ENCODE measurements at regions not wholly inside any gene's neighbourhood (a gene's known extent, or its start where the extent isn't known, plus 50 kb on each side); places are given as distances from the start of the nearest gene placed in this dataset.

DNA sequence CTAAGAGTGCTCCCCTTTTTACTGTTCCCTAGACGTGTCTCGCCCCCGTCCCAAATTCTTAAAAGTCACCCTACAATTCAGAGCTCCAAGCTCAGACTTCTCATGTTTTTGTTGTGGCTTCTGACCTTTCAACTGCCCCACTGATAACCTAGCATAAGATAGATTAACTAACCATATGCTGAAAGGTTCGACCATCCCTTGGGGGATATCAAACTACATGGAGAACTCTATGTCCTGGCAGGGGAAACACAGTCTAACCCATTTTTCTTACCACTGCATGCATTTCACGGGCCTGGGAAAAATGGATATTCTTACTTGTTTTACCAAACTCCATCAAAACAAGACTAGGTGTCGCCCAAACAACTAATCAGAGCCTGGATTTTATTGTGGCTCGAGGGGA lies 236.4 kb upstream of the MID1 start:
- Histone ChIP-seq H3K36me3 (ENCODE audit: insufficient read depth, low read length) (no peaks in the 10 kb centered on the region), H3K9me3 (ENCODE audit: control insufficient read depth, insufficient read depth, low read length) (no peaks in the 10 kb centered on the region), H3K4me1 (ENCODE audit: insufficient read depth, low read length) (no peaks in the 10 kb centered on the region), H3K9ac (ENCODE audit: low read depth, low read length) (no peak overlapping the region)

DNA sequence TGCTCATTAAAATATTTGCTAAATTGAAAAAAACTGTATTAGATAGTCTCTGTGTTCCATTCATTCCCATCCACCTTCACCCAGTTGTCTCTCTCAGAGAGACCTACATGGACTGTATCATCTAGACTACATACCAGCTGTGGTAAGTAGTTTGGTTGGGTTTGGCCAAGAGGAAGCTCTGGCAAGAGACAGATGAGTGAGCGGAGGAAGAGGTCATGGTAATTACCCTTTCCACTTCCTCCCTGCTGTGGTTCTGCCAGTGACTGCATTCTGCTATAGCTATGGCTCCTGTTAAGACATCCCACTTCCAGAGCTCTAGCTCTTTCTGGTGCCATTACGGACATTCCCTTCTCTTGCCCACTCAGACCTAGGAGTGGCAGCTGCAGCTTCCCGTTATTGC lies 239.0 kb upstream of the MID1 start:
- no peak overlapping the region for H3K9ac ChIP-seq (ENCODE audit: low read depth, low read length)
- no peaks in the 10 kb centered on the region for H3K36me3 ChIP-seq (ENCODE audit: insufficient read depth, low read length)
- H3K4me1 ChIP-seq (ENCODE audit: insufficient read depth, low read length), result no peaks in the 10 kb centered on the region
- H3K9me3 ChIP-seq (ENCODE audit: control insufficient read depth, insufficient read depth, low read length), result no peaks in the 10 kb centered on the region

DNA sequence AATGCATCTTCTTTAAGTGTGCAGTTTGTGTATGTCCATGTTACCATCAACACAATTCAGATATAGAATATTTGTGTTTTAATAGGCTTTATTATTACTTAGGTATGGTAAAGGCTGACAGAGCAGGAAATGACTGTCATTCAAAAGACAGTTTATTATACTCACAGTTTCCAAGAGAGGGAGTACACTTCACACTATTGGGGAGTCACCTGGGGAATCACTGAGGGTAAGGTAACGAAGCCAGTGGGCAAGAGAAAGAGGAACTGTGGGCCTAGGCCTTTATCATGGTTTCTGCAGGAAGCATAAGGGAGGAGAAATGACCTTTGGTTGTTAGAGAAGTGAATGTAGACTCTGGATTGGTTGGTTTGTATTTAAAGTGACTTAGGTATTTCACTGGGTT lies 235.1 kb upstream of the HCCS start:
- Histone ChIP-seq H3K9me3 (ENCODE audit: control insufficient read depth, insufficient read depth, low read length) (no peaks in the 10 kb centered on the region), H3K4me1 (ENCODE audit: insufficient read depth, low read length) (no peaks in the 10 kb centered on the region), H3K36me3 (ENCODE audit: insufficient read depth, low read length) (no peaks in the 10 kb centered on the region), H3K9ac (ENCODE audit: low read depth, low read length) (no peak overlapping the region)

DNA sequence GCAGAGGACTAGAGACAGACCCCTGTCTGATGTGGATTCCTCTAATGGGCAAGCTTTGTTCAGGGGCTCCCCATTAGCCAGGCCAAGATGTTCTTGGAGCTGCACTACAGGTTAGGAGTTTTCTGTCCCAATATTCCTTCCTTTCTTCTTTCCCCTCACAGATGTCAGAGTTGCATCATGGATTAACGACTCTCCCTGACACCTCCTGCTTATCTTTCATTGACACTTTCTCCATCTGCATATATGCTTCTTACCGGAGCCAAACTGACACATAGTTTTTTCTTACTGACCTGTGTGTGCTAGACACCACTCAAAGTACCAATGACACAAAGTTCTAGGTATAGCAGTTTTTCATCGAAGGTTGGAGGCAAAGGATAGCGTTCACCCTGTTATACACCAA lies 228.6 kb upstream of the HCCS start:
- H3K4me1 ChIP-seq (ENCODE audit: insufficient read depth, low read length), result no peaks in the 10 kb centered on the region

DNA sequence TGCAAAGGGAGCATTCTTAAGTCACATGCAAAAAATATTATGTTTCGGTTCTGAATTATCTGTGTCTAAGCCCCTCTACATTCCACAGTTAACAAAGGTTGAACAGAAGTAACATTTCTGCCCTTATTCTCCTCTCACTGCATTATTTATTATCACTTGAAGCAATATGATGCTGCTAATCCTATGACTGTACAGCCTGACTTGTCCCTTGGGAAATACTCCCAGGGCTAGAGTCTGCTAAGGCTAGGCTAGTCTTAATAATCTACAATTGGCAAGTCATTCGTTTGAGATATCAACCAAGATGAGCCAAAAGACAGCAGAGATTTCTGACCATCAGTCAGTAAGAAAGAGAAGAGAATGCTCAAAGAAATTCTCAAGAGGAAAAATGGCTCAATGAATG lies 226.9 kb upstream of the HCCS start:
- Histone ChIP-seq H3K9me3 (ENCODE audit: control insufficient read depth, insufficient read depth, low read length) (no peaks in the 10 kb centered on the region), H3K36me3 (ENCODE audit: insufficient read depth, low read length) (no peaks in the 10 kb centered on the region), H3K4me1 (ENCODE audit: insufficient read depth, low read length) (no peaks in the 10 kb centered on the region)

More for the DNA sequence above, 228.6 kb upstream of the HCCS start:
- Histone ChIP-seq H3K9me3 (ENCODE audit: control insufficient read depth, insufficient read depth, low read length) (no peaks in the 10 kb centered on the region), H3K9ac (ENCODE audit: low read depth, low read length) (no peak overlapping the region), H3K36me3 (ENCODE audit: insufficient read depth, low read length) (no peaks in the 10 kb centered on the region)

DNA sequence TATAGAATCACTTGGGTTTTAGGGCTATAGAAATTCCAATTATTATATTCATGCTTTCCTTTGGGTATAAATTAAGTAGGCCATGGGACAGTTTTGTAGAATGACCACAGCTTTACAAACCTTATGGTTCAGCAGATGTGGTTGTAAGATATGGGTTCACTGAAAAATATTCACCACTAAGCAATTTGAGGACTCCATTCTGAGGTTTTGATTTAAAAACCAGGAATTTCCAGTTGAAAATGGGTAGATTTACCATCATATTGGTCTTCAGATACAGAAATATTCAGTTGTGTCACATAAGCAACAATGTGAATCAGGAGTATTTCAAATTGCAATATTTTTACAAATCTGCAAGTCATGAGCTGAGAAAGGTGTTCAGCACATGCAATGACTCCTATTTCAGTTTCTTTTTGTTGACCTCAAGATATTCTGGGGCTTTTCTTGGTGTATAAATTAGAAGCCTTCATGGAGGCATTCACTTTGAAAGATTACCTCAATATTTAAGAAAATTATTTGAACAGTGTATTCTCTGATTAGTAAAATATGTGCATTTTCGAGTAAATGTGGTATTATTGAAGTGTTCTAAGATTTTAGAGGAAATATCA lies 218.4 kb upstream of the HCCS start:
- Histone ChIP-seq H3K4me1 (ENCODE audit: insufficient read depth, low read length) (no peaks in the 10 kb centered on the region), H3K9me3 (ENCODE audit: control insufficient read depth, insufficient read depth, low read length) (no peaks in the 10 kb centered on the region), H3K9ac (ENCODE audit: low read depth, low read length) (no peak overlapping the region), H3K36me3 (ENCODE audit: insufficient read depth, low read length) (no peaks in the 10 kb centered on the region)

More for the DNA sequence above, 226.9 kb upstream of the HCCS start:
- H3K9ac ChIP-seq (ENCODE audit: low read depth, low read length), result no peak overlapping the region

DNA sequence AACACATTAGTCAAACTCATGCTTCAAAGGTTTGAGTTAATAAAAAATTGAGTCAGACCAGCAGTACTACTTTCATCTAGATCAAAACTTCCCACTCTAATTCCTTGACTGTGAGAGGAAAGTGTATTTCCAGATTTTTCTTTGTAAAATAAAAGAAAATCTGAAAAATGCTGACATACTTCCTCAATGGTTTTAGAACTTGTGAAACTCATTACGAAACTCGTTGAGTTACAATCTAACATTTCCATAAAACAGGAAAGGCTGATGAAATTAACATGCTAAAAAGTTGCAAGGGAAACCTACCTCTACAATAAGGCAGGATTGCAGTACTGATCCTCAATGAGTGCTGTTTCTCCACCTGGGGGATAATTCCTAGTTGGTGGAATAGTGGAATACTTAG lies 217.8 kb upstream of the HCCS start:
- Histone ChIP-seq H3K9ac (ENCODE audit: low read depth, low read length) (no peak overlapping the region), H3K4me1 (ENCODE audit: insufficient read depth, low read length) (no peaks in the 10 kb centered on the region)

DNA sequence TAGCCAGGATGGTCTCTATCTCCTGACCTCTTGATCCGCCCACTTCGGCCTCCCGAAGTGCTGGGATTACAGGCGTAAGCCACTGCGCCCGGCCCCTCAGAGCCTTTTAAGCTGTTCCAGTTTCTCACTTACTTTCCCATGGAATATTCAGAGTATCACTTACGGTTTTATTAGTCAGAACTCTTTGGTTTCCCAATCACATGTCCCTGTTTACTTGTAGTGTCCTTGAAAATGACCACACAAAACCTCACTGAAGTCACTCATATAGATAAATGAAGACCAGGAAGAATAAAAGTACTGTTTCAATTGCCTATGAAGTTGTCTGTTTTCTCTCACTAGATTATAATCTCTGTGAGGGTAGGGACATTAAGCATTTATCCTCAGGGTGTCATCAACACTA lies 217.2 kb upstream of the HCCS start:
- no peaks in the 10 kb centered on the region for H3K4me1 ChIP-seq (ENCODE audit: insufficient read depth, low read length)
- H3K9me3 ChIP-seq (ENCODE audit: control insufficient read depth, insufficient read depth, low read length), result no peaks in the 10 kb centered on the region
- no peak overlapping the region for H3K9ac ChIP-seq (ENCODE audit: low read depth, low read length)
- H3K36me3 ChIP-seq (ENCODE audit: insufficient read depth, low read length), result no peaks in the 10 kb centered on the region

More for the DNA sequence above, 217.8 kb upstream of the HCCS start:
- Histone ChIP-seq H3K9me3 (ENCODE audit: control insufficient read depth, insufficient read depth, low read length) (no peaks in the 10 kb centered on the region), H3K36me3 (ENCODE audit: insufficient read depth, low read length) (no peaks in the 10 kb centered on the region)

DNA sequence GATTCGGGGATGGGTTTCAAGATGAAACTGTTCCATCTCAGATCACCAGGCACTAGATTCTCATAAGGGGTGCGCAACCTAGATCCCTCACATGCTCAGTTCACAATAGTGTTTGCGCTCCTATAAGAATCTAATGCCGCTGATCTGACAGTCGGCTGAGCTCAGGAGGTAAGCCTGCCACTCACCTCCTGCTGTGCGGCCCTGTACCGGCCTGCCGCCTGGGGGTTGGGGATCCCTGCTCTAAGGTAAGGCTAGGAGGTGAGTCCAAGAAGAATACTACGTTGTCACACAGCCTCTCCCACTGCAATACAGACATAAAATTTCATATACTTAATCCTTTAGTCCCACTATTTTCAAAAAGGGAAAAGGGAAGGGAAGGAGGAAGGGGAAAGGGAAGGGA lies 213.4 kb upstream of the HCCS start:
- H3K9ac ChIP-seq (ENCODE audit: low read depth, low read length), result no peak overlapping the region
- 0 out of 2 replicates have a peak, but pooled peaks cover 7% of the 10 kb centered on the region for H3K4me1 ChIP-seq (ENCODE audit: insufficient read depth, low read length)
- H3K36me3 ChIP-seq (ENCODE audit: insufficient read depth, low read length), result no peaks in the 10 kb centered on the region
- H3K9me3 ChIP-seq (ENCODE audit: control insufficient read depth, insufficient read depth, low read length), result no peaks in the 10 kb centered on the region

DNA sequence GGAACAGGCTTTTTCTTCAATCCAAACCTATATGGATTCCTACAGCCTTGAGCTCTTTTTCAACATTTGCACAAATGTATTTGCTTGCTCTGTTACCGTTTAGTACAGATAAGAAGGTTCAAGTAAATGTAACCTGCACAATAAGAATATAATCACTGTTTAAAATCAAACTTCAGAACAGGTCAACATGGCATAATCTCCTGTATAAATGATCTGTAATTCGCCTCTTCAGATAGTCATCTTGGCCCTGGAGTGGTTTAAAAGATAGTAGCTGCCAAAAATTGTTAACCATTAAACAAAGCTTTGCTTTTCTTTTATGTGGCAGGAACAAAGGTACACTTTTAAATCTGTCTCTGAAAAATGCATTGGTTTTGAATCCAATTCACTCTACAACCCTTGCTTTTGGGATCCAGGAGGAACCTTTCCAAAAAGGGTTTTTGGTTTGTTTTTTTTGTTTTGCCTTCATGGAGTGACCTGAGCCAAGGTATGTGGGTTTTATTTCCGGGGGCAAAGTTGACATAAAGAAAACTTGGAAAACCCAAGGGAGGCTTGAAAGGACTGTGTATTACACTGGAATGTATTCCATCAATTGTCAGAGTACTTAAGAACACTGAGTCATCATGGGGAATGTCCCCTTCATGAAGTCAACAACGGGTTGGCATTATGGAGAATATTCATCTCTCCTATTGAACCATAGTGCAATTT lies 210.4 kb upstream of the HCCS start:
- H3K9ac ChIP-seq (ENCODE audit: low read depth, low read length), result no peak overlapping the region
- no peaks in the 10 kb centered on the region for H3K9me3 ChIP-seq (ENCODE audit: control insufficient read depth, insufficient read depth, low read length)
- 0 out of 2 replicates have a peak, but pooled peaks cover 7% of the 10 kb centered on the region for H3K4me1 ChIP-seq (ENCODE audit: insufficient read depth, low read length)
- no peaks in the 10 kb centered on the region for H3K36me3 ChIP-seq (ENCODE audit: insufficient read depth, low read length)

DNA sequence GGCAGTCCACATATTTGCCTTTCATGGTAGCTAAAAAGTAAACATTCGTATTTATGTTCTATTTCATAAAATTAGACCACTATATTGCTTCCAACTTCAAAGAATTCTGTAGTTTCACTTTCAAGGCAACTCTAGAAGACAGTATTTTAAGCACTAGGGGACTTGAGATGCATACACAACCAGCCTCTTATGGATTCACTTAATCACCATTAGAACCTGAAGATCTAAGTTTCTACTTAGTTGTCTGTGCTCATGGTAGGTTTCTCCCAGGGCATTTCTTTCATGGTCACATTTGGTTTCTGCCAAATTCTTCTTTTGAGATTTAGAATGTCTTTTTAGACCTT lies 209.9 kb upstream of the HCCS start:
- Histone ChIP-seq H3K36me3 (ENCODE audit: insufficient read depth, low read length) (no peaks in the 10 kb centered on the region), H3K9me3 (ENCODE audit: control insufficient read depth, insufficient read depth, low read length) (no peaks in the 10 kb centered on the region), H3K9ac (ENCODE audit: low read depth, low read length) (no peak overlapping the region), H3K4me1 (ENCODE audit: insufficient read depth, low read length) (0 out of 2 replicates have a peak, but pooled peaks cover 7% of the 10 kb centered on the region)

DNA sequence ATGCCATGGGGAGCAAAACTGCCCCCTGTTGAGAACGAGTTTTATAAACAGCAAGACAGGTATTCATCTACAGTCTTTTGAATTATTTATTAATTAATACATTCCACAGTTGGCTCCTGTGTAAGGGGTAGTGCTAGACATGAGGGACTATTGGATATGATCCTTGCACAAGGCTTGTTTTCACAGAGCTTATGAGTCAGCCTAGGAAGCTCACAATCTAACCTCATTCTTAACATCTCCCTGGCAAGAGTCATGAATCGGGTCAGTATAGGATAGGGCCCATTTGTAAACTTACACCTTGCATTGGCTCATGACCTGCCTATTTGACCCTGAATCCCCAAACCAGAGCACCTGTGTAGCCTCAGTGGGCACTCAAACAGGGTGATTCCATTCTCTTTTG lies 209.1 kb upstream of the HCCS start:
- H3K4me1 ChIP-seq (ENCODE audit: insufficient read depth, low read length), result 0 out of 2 replicates have a peak, but pooled peaks cover 7% of the 10 kb centered on the region
- no peaks in the 10 kb centered on the region for H3K9me3 ChIP-seq (ENCODE audit: control insufficient read depth, insufficient read depth, low read length)
- H3K9ac ChIP-seq (ENCODE audit: low read depth, low read length), result no peak overlapping the region
- no peaks in the 10 kb centered on the region for H3K36me3 ChIP-seq (ENCODE audit: insufficient read depth, low read length)

DNA sequence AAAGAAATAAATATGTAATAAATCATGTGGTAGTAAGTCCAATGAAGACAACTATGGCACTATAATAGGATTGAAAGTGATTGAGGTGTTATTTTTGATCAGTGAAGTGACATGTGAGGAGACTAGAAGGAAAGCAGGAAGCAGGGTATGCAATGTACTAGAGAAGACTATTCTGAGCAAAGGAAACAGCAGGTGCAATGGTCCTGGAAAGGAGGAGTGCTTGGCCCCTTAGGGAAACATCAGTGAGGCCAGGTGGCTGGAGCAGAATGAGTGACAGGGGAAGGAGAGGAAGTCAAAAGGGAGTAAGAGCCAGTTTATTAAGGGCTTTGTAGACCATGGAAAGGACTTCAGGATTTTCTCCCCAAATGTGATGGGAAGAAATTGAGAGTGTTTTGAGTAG lies 207.6 kb upstream of the HCCS start:
- Histone ChIP-seq H3K36me3 (ENCODE audit: insufficient read depth, low read length) (no peaks in the 10 kb centered on the region), H3K9me3 (ENCODE audit: control insufficient read depth, insufficient read depth, low read length) (no peaks in the 10 kb centered on the region), H3K9ac (ENCODE audit: low read depth, low read length) (no peak overlapping the region), H3K4me1 (ENCODE audit: insufficient read depth, low read length) (0 out of 2 replicates have a peak, but pooled peaks cover 7% of the 10 kb centered on the region)

DNA sequence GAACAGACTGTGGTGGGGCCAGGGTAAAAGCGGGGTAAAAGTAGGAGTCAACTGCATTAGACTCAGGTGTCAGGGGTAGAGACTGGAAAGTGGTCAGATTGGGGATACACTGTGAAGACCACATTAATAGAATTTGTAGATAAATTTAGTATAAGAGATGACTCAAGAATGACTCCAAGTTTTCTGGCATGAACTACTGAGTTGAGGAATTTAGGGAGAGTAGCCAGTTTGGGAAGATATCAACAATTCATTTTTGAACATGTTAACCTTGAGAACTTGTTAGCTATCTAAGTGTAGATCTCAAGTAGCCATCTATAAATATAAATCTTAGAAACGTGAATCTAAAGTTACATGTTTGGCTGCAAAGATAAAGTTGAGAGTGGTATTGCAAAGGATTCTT lies 206.9 kb upstream of the HCCS start:
- Histone ChIP-seq H3K36me3 (ENCODE audit: insufficient read depth, low read length) (no peaks in the 10 kb centered on the region), H3K9ac (ENCODE audit: low read depth, low read length) (no peak overlapping the region), H3K4me1 (ENCODE audit: insufficient read depth, low read length) (0 out of 2 replicates have a peak, but pooled peaks cover 7% of the 10 kb centered on the region), H3K9me3 (ENCODE audit: control insufficient read depth, insufficient read depth, low read length) (no peaks in the 10 kb centered on the region)

DNA sequence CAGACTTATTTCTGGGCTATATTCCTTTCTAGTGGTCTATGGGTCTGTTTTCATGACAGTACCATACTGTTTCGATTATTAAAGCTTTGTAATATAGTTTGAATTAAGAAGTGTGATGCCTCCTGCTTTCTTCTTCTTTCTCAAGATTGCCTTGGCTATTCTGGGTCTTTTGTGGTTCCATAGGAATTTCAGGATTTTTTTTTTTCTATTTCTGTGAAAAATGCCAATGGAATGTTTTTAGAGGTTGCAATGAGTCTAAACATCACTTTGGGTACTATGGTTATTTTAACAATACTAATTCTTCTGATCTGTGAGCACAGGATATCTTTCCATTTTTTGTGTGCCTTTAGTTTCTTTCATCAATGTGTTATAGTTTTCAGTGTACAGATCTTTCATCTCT lies 204.3 kb upstream of the HCCS start:
- no peaks in the 10 kb centered on the region for H3K9me3 ChIP-seq (ENCODE audit: control insufficient read depth, insufficient read depth, low read length)
- no peaks in the 10 kb centered on the region for H3K4me1 ChIP-seq (ENCODE audit: insufficient read depth, low read length)
- H3K9ac ChIP-seq (ENCODE audit: low read depth, low read length), result no peak overlapping the region
- no peaks in the 10 kb centered on the region for H3K36me3 ChIP-seq (ENCODE audit: insufficient read depth, low read length)
